ENCODE measurements at regions not wholly inside any gene's neighbourhood (a gene's known extent, or its start where the extent isn't known, plus 50 kb on each side); places are given as distances from the start of the nearest gene placed in this dataset.

DNA sequence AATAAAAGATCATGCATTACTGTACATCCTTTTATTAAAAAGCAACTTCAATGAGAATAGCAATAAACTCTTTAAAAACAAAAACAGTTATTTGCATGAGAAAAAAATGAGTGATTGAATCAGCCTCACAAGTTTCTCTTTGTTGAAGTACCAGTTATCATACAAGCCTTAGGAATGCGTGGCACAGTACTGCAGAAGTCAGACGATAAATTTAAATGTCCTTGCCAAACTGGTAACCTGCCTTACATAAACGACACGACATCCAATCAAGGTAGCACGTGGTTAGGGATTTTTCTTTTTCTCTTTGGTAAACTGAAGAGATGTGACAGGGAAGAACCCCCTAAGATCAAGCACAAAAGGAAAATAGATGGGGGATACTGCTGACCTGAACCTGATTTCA is 251.0 kb downstream of the KLF12 start:
- Mint-ChIP-seq H3K27ac (ENCODE audit: unreplicated experiment) (no peak overlapping the region), H3K27me3 (ENCODE audit: insufficient read depth, unreplicated experiment) (no peaks in the 10 kb centered on the region), H3K36me3 (ENCODE audit: insufficient read depth, unreplicated experiment) (peaks cover 5% of the 10 kb centered on the region), H3K9me3 (ENCODE audit: unreplicated experiment) (no peaks in the 10 kb centered on the region), H3K4me3 (ENCODE audit: unreplicated experiment) (no peak overlapping the region), H3K4me1 (ENCODE audit: low read depth, unreplicated experiment) (peaks cover 7% of the 10 kb centered on the region)
- no peaks in the 10 kb centered on the region for H3K36me3 ChIP-seq (ENCODE audit: control insufficient read depth, insufficient read depth, low read length)
- no peak overlapping the region for H3K4me3 ChIP-seq (ENCODE audit: low read depth, low read length)
- TF ChIP-seq CTCF (IDR thresholded peaks at IDR 0.05; ENCODE audit: insufficient read depth in 1 of 2, low read depth in 1 of 2, low read length in 1 of 2, severe bottlenecking in 1 of 2, unreplicated experiment in 1 of 2) = no peak
- H3K27me3 ChIP-seq (replicated peaks; ENCODE audit: control insufficient read depth, insufficient read depth, low read length) = no peaks in the 10 kb centered on the region
- no TSS peak for BruUV-seq (replicated peaks)
- ChIA-PET CTCF (no interaction called here), POLR2A (no interaction called here)
- no peak for DNase-seq
- intact Hi-C loops (cut with micrococcal nuclease; ENCODE audit: unreplicated experiment) = no loop called here
- no peaks in the 10 kb centered on the region for H3K9me3 ChIP-seq
- no peaks in the 10 kb centered on the region for H3K4me1 ChIP-seq

GRCh38 chr13:73880365-73880764 is 253.8 kb downstream of the KLF12 start:
- Mint-ChIP-seq H3K36me3 (ENCODE audit: insufficient read depth, unreplicated experiment) (no peaks in the 10 kb centered on the region), H3K27me3 (ENCODE audit: insufficient read depth, unreplicated experiment) (no peaks in the 10 kb centered on the region), H3K9me3 (ENCODE audit: unreplicated experiment) (no peaks in the 10 kb centered on the region), H3K4me3 (ENCODE audit: unreplicated experiment) (no peak overlapping the region), H3K4me1 (ENCODE audit: low read depth, unreplicated experiment) (peaks cover 7% of the 10 kb centered on the region), H3K27ac (ENCODE audit: unreplicated experiment) (no peak overlapping the region)
- ChIA-PET CTCF (no interaction called here), POLR2A (no interaction called here)
- no peak overlapping the region for H3K4me3 ChIP-seq (ENCODE audit: low read depth, low read length)
- peaks cover 4% of the 10 kb centered on the region; the same call in 1 of the 2 replicates for H3K9me3 ChIP-seq
- no peaks in the 10 kb centered on the region for H3K27me3 ChIP-seq (replicated peaks; ENCODE audit: control insufficient read depth, insufficient read depth, low read length)
- no peak for TF ChIP-seq CTCF (IDR thresholded peaks at IDR 0.05; ENCODE audit: insufficient read depth in 1 of 2, low read depth in 1 of 2, low read length in 1 of 2, severe bottlenecking in 1 of 2, unreplicated experiment in 1 of 2)
- H3K36me3 ChIP-seq (ENCODE audit: control insufficient read depth, insufficient read depth, low read length) = no peaks in the 10 kb centered on the region
- no TSS peak for BruUV-seq (replicated peaks)
- DNase-seq = no peak
- no peaks in the 10 kb centered on the region for H3K4me1 ChIP-seq
- intact Hi-C loops (cut with micrococcal nuclease; ENCODE audit: unreplicated experiment) = no loop called here

DNA sequence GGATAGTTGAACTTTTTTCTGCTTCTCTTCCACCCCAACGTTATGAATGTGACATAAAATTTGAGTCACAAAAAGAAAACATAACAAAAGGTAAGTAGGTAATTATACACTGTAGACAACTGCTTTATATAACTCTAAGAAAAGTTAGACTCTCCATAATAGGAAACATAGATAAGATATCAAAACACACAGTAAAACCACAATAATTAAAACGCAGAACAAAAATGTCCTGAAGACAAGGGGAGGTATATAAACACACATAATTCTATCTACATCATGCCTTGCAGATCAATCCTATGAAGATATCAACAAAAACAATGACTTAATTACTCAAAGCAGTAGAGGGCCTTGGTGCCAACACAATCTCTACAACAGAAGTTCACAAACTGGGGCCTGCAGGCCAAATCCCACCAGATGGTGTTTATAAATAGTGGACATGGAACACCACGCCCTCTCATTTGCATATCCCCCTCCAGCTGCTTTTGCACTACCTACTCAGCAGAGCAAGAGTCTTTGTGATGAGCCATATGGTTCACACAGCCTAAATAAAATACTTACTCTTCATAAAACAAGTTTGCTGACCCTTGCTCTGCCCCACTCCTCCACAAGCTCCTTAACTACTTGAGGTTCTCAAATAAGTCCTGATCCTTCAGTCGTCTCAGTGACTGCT is 254.7 kb downstream of the KLF12 start:
- H3K27me3 ChIP-seq (replicated peaks; ENCODE audit: control insufficient read depth, insufficient read depth, low read length) = no peaks in the 10 kb centered on the region
- no peak for TF ChIP-seq CTCF (IDR thresholded peaks at IDR 0.05; ENCODE audit: insufficient read depth in 1 of 2, low read depth in 1 of 2, low read length in 1 of 2, severe bottlenecking in 1 of 2, unreplicated experiment in 1 of 2)
- H3K9me3 Mint-ChIP-seq (ENCODE audit: unreplicated experiment) = no peaks in the 10 kb centered on the region
- peaks cover 4% of the 10 kb centered on the region; the same call in 1 of the 2 replicates for H3K9me3 ChIP-seq
- intact Hi-C loops (cut with micrococcal nuclease; ENCODE audit: unreplicated experiment) = no loop called here
- no TSS peak for BruUV-seq (replicated peaks)
- H3K4me3 Mint-ChIP-seq (ENCODE audit: unreplicated experiment) = no peak overlapping the region
- H3K4me1 Mint-ChIP-seq (ENCODE audit: low read depth, unreplicated experiment) = peaks cover 7% of the 10 kb centered on the region
- H3K36me3 Mint-ChIP-seq (ENCODE audit: insufficient read depth, unreplicated experiment) = no peaks in the 10 kb centered on the region
- no peaks in the 10 kb centered on the region for H3K27me3 Mint-ChIP-seq (ENCODE audit: insufficient read depth, unreplicated experiment)
- H3K36me3 ChIP-seq (ENCODE audit: control insufficient read depth, insufficient read depth, low read length) = no peaks in the 10 kb centered on the region
- H3K27ac Mint-ChIP-seq (ENCODE audit: unreplicated experiment) = no peak overlapping the region
- POLR2A ChIA-PET = interaction anchor here (0.6 kb wide), 1 partner anchor 156 kb away, joined by 3 read pairs; no protein-coding TSS in a partner anchor
- H3K4me1 ChIP-seq = no peaks in the 10 kb centered on the region; the same call in 1 of the 2 replicates
- H3K4me3 ChIP-seq (ENCODE audit: low read depth, low read length) = no peak overlapping the region
- CTCF ChIA-PET = no interaction called here
- no peak for DNase-seq

All from Caco-2 (cell line).